ENCODE measurements at regions not wholly inside any gene's neighbourhood (a gene's known extent, or its start where the extent isn't known, plus 50 kb on each side); places are given as distances from the start of the nearest gene placed in this dataset.

DNA sequence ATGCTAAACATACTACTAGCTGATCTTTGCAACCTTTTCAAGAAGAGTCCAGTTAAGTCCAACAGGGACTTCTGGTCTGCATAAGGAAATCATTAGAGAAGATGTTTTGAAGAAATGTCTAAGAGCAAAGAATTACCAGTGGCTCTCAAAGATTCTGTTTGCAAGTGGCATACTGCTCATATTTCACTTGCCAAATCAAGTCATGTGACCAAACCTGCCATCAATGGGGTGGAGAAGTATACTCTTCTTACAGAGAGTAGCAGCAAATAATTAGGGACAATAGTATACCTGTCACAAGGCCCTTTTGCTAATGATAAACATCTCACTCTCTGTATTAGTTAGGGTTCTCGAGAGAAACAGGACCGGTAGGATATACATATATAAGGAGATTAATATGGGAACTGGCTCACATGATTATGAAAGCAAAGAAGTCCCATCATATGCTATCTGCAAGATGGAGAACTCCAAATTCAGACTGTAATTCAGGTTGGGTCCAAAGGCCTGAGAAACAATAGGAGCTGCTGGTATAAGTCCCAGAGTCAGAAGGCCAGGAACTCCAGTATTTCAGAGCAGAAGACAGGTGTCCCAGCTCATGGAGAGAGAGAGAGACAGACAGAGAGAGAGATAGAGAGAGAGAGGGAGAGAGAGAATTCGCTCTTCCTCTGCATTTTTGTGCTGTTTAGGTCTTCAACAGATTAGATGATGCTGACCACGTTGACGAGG, 111.5 kb downstream of the LCA5 start:
- Histone ChIP-seq H3K27ac (no peak overlapping the region), H3K27me3 (no peaks in the 10 kb centered on the region), H3K36me3 (replicated peaks in 1 of 2; ENCODE audit: insufficient read depth in 1 of 2, low read depth in 2 of 2) (no peaks in the 10 kb centered on the region), H3K4me3 (no peak overlapping the region), H3K9me3 (no peaks in the 10 kb centered on the region), H3K4me1 (peaks cover 6% of the 10 kb centered on the region)
- ATAC-seq = no peak
- WGBS, 2 donors = 49 to 66% methylated on average over 5 of the region's 5 CpGs
- intact Hi-C loops (cut with DNase I) = no loop called here
- DNase-seq = peak in 2 of 4 donors; percentile 9 to 35
- TF ChIP-seq POLR2A (IDR thresholded peaks at IDR 0.05) = no peak
- TF ChIP-seq, protein P1, sequence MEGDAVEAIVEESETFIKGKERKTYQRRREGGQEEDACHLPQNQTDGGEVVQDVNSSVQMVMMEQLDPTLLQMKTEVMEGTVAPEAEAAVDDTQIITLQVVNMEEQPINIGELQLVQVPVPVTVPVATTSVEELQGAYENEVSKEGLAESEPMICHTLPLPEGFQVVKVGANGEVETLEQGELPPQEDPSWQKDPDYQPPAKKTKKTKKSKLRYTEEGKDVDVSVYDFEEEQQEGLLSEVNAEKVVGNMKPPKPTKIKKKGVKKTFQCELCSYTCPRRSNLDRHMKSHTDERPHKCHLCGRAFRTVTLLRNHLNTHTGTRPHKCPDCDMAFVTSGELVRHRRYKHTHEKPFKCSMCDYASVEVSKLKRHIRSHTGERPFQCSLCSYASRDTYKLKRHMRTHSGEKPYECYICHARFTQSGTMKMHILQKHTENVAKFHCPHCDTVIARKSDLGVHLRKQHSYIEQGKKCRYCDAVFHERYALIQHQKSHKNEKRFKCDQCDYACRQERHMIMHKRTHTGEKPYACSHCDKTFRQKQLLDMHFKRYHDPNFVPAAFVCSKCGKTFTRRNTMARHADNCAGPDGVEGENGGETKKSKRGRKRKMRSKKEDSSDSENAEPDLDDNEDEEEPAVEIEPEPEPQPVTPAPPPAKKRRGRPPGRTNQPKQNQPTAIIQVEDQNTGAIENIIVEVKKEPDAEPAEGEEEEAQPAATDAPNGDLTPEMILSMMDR (IDR thresholded peaks at IDR 0.05) = no peak

DNA sequence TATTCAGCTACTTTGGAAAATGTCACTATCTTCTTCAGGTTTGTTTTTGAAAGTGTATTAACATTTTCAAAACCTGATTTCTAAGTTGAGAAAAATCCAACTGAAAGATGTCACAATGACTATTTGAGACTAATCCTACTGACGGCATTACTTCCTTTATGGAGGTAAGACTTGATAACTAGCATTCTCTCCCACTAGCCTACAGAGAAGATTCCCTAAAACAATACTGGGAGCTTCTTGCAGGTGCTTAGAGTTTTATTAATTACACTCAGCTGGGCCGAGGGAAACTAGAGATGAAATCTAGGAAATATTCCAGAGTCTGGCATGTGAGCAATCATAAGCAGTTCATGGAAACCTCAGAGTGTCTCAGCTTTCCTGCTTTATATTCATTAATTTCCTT, 114.0 kb downstream of the LCA5 start:
- Histone ChIP-seq H3K4me3 (no peak overlapping the region), H3K4me1 (peaks cover 6% of the 10 kb centered on the region), H3K36me3 (replicated peaks in 1 of 2; ENCODE audit: insufficient read depth in 1 of 2, low read depth in 2 of 2) (no peaks in the 10 kb centered on the region), H3K27me3 (no peaks in the 10 kb centered on the region), H3K9me3 (no peaks in the 10 kb centered on the region), H3K27ac (no peak overlapping the region)
- intact Hi-C loops (cut with DNase I) = no loop called here
- WGBS, 2 donors = 55 to 58% methylated on average over 2 of the region's 2 CpGs
- DNase-seq (no peak), ATAC-seq (no peak)
- TF ChIP-seq, protein P1 (IDR thresholded peaks at IDR 0.05) = no peak
- TF ChIP-seq POLR2A (IDR thresholded peaks at IDR 0.05) = no peak

DNA sequence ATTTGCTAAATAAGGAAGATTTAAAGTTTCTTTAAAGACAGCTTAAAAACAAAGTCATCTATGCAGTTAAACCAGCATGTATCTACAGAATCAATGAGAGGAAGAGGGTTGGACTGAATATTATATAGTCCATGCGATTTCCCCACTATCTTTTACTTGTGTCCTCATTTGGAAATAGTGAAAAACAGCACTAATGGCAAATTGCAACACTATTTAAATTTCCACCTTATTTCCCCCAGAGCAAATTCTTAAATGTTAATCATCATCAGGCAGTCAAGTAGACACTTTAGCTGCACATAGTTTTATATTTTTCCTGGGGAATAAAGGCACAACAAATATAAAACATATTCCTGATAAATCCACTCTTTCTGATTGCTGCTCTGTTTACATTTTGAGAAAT, 114.6 kb downstream of the LCA5 start:
- 42 to 44% methylated on average over 1 of the region's 1 CpG for WGBS, 2 donors

DNA sequence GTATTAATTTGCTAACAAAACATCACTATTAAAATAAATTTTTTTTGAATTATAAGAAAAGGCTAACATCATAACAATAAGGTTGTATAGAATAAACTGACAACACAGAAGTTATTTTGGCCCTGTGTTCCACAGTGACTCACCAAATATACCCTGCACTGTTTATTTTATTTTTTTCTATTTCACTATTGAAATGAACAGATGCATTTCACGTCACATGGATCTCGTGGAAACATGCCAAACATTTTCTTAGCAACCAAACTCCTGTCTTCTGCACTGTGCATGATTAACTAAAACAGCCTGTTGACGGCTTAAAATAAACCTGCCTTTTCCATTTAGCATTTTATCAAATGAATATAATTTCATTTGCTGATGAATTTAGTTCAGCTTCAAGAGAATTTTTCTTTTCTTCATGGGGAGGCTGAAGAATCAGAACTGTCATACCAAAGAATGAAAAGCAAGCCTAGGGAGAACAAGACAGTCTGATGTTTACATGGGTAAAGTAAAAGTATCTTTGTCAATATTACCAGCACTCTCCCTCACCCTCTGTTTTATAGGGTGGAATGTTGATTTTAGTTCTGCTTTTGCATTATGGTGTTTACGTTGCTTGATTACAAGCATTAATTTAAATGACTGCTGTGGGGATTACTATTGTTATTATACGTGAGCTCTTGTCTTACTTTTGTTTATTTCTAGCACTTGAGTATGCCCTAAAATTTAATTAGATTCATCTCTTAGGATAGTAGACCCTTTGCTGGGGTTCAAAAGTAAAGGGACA, 115.3 kb downstream of the LCA5 start:
- no peak overlapping the region for H3K27ac ChIP-seq
- H3K27me3 ChIP-seq = no peaks in the 10 kb centered on the region
- 17 to 19% methylated on average over 5 of the region's 5 CpGs for WGBS, 2 donors
- peaks cover 6% of the 10 kb centered on the region for H3K4me1 ChIP-seq
- TF ChIP-seq, protein P1 (IDR thresholded peaks at IDR 0.05) = no peak
- TF ChIP-seq POLR2A (IDR thresholded peaks at IDR 0.05) = no peak
- H3K36me3 ChIP-seq (replicated peaks in 1 of 2; ENCODE audit: insufficient read depth in 1 of 2, low read depth in 2 of 2) = no peaks in the 10 kb centered on the region
- peak; percentile 94 for ATAC-seq
- no peak overlapping the region for H3K4me3 ChIP-seq
- intact Hi-C loops (cut with DNase I) = no loop called here
- peak; percentile 62 to 87 (median 67) for DNase-seq
- H3K9me3 ChIP-seq = no peaks in the 10 kb centered on the region

More for the DNA sequence above, 114.6 kb downstream of the LCA5 start:
- Histone ChIP-seq H3K36me3 (replicated peaks in 1 of 2; ENCODE audit: insufficient read depth in 1 of 2, low read depth in 2 of 2) (no peaks in the 10 kb centered on the region), H3K9me3 (no peaks in the 10 kb centered on the region), H3K4me3 (no peak overlapping the region), H3K4me1 (peaks cover 6% of the 10 kb centered on the region), H3K27me3 (no peaks in the 10 kb centered on the region), H3K27ac (no peak overlapping the region)
- intact Hi-C loops (cut with DNase I) = no loop called here
- ATAC-seq = no peak
- no peak for DNase-seq
- TF ChIP-seq, protein P1 (IDR thresholded peaks at IDR 0.05) = no peak
- TF ChIP-seq POLR2A (IDR thresholded peaks at IDR 0.05) = no peak
